ENCODE measurements at regions not wholly inside any gene's neighbourhood (a gene's known extent, or its start where the extent isn't known, plus 50 kb on each side); places are given as distances from the start of the nearest gene placed in this dataset.

- TF ChIP-seq CTCF (IDR thresholded peaks at IDR 0.05; ENCODE audit: borderline replicate concordance, extremely low read depth, low read length, poor library complexity, severe bottlenecking) = no peak
- no peak for TF ChIP-seq EZH2 (IDR thresholded peaks at IDR 0.05; ENCODE audit: borderline replicate concordance, low read depth, low read length, severe bottlenecking)
These were observed 120.9 kb downstream of the NUFIP1 start for GRCh38 chr13:44868397-44868796.
